WERI-Rb-1 (cell line): ENCODE measurements at regions not wholly inside any gene's neighbourhood (a gene's known extent, or its start where the extent isn't known, plus 50 kb on each side); places are given as distances from the start of the nearest gene placed in this dataset.

ENCODE experiments used
- DNase-seq: peaks from one replicate; pipeline ENCODE4 v3.0.0-alpha.2; 2020
- H3K27ac ChIP-seq: fragments of 250-450 bp; sonication (Bioruptor Pico); 2 replicates; pipeline ENCODE4 v1.5.1; 2020; ENCODE audit warnings: mild to moderate bottlenecking, moderate library complexity
- H3K27me3 ChIP-seq: fragments of 250-450 bp; sonication (Bioruptor Pico); 2 replicates; pipeline ENCODE4 v1.5.1; 2021; ENCODE audit warnings: mild to moderate bottlenecking, low read depth, moderate library complexity; ENCODE audit not compliant: insufficient read depth, severe bottlenecking
- H3K36me3 ChIP-seq: fragments of 250-450 bp; sonication (Bioruptor Pico); 2 replicates; pipeline ENCODE4 v1.5.1; 2020; ENCODE audit warnings: mild to moderate bottlenecking, moderate library complexity
- H3K4me3 ChIP-seq: 2 replicates; pipeline ENCODE4 v1.5.1; 2011; ENCODE audit warnings: low read depth, mild to moderate bottlenecking, control low read depth, low read length
- H3K9me3 ChIP-seq: fragments of 250-450 bp; sonication (Bioruptor Pico); 2 replicates; pipeline ENCODE4 v1.5.1; 2021; ENCODE audit warnings: mild to moderate bottlenecking, moderate library complexity; ENCODE audit not compliant: severe bottlenecking
- TF ChIP-seq, protein P1 (sequence below): IDR thresholded peaks from 2 replicates; pipeline ENCODE4 v1.5.1; 2011; ENCODE audit warnings: low read depth, mild to moderate bottlenecking, control low read depth, inconsistent platforms, low read length

DNA sequence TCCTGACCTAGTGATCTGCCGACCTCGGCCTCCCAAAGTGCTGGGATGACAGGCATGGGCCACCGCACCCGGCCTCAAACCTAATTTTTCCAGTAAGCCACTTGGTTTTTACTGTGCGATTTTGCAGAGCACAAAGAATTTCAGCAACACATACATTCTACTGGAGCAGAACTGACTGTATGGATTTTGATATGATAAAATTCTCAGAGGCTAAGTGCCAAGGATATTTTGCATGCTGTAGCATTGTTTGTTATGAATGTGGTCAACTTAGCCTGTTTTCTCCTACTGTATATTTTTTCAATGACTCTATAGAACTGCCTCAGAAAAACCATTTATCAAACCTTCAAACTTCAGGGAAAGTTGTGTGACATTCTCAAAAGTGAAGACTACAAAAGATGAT is 89.2 kb downstream of the FAT3 start:
- Histone ChIP-seq H3K27ac (no peak overlapping the region), H3K4me3 (no peak overlapping the region)
- TF ChIP-seq, protein P1, sequence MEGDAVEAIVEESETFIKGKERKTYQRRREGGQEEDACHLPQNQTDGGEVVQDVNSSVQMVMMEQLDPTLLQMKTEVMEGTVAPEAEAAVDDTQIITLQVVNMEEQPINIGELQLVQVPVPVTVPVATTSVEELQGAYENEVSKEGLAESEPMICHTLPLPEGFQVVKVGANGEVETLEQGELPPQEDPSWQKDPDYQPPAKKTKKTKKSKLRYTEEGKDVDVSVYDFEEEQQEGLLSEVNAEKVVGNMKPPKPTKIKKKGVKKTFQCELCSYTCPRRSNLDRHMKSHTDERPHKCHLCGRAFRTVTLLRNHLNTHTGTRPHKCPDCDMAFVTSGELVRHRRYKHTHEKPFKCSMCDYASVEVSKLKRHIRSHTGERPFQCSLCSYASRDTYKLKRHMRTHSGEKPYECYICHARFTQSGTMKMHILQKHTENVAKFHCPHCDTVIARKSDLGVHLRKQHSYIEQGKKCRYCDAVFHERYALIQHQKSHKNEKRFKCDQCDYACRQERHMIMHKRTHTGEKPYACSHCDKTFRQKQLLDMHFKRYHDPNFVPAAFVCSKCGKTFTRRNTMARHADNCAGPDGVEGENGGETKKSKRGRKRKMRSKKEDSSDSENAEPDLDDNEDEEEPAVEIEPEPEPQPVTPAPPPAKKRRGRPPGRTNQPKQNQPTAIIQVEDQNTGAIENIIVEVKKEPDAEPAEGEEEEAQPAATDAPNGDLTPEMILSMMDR = no peak

GRCh38 chr11:92314499-92314898 is 89.9 kb downstream of the FAT3 start:
- Histone ChIP-seq H3K36me3 (no peaks in the 10 kb centered on the region), H3K9me3 (no peaks in the 10 kb centered on the region), H3K4me3 (no peak overlapping the region), H3K27ac (no peak overlapping the region), H3K27me3 (no peaks in the 10 kb centered on the region)
- TF ChIP-seq, protein P1 = no peak
- DNase-seq = no peak

More for the DNA sequence above, 89.2 kb downstream of the FAT3 start:
- DNase-seq = no peak
- Histone ChIP-seq H3K27me3 (no peaks in the 10 kb centered on the region), H3K9me3 (no peaks in the 10 kb centered on the region), H3K36me3 (no peaks in the 10 kb centered on the region)

DNA sequence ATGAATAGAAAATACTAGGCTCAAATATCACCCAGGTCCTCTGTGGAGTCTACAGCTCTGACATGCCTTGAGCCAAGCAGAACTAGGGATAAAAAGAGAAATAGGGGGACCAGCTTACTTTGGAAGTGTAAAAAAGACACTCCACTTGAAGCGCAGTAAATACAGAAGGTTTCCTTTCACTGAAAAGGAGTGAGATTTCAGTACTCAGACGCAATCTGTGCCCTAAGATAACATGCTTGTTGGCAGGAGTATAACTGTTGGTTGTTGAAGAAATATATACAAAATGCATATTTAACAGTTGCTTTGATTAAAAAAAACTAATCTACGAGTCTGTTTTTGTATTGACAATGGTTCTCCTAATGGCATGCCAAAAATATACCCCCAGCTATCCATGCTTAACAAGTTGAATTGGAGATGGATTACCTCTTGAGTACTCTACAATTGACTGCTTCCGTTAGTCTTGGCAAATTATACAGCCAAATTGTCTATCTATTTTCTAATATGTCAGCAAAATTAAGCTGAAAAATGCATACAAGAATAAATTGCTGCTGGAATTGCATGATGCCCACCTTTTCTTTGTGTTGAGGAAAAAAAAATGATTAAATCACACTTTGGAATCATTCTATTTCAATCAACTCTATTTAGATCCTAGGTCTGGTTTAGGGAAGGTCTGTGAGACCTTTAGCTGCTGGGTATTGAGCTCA is 91.6 kb downstream of the FAT3 start:
- Histone ChIP-seq H3K27me3 (no peaks in the 10 kb centered on the region), H3K4me3 (no peak overlapping the region), H3K9me3 (no peaks in the 10 kb centered on the region), H3K27ac (no peak overlapping the region), H3K36me3 (no peaks in the 10 kb centered on the region)
- DNase-seq = no peak
- TF ChIP-seq, protein P1 = no peak

DNA sequence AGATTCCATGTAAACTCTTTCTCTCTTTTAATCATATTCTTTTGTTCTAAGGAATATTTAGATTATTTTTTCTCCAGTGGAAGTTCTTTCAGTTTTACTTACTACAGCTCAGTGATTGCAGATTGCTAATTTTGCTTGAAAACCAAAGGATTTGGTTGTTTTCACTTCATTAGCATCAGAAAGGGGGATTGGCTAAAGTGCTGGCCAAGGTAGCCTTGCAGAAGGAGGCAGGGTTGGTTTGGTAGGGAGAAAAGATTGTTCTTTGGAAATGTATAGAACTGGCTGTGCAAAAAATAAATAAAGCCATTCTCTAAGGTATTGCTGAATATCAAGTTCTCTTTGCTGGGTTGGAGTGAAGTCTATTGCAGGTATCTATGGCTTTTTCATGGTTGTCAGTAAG is 92.6 kb downstream of the FAT3 start:
- Histone ChIP-seq H3K9me3 (no peaks in the 10 kb centered on the region), H3K36me3 (no peaks in the 10 kb centered on the region), H3K27ac (no peak overlapping the region), H3K4me3 (no peak overlapping the region), H3K27me3 (no peaks in the 10 kb centered on the region)
- no peak for DNase-seq
- TF ChIP-seq, protein P1 = no peak

GRCh38 chr11:92317721-92318120 is 93.1 kb downstream of the FAT3 start:
- Histone ChIP-seq H3K27ac (no peak overlapping the region), H3K27me3 (no peaks in the 10 kb centered on the region)

More at GRCh38 chr11:92317721-92318120, 93.1 kb downstream of the FAT3 start:
- TF ChIP-seq, protein P1 = no peak
- Histone ChIP-seq H3K9me3 (no peaks in the 10 kb centered on the region), H3K36me3 (no peaks in the 10 kb centered on the region), H3K4me3 (no peak overlapping the region)
- no peak for DNase-seq
